ENCODE measurements at regions not wholly inside any gene's neighbourhood (a gene's known extent, or its start where the extent isn't known, plus 50 kb on each side); places are given as distances from the start of the nearest gene placed in this dataset.

- H4K5ac ChIP-seq (ENCODE audit: insufficient read length, low read depth, low read length) = no peak overlapping the region
- no peak overlapping the region for H2AFZ ChIP-seq (ENCODE audit: low read length)
- Mint-ChIP-seq H3K4me3 (no peak overlapping the region), H3K9me3 (peaks cover 0 to 3% of the 10 kb centered on the region in 2 experiments; a peak in 3 of 5 replicates), H3K4me1 (no peaks in the 10 kb centered on the region), H3K36me3 (ENCODE audit: insufficient read depth in 1 of 3, low read depth in 3 of 3) (peaks cover 0 to 5% (median 0%) of the 10 kb centered on the region in 3 experiments; a peak in 2 of 7 replicates), H3K27ac (no peak overlapping the region), H3K27me3 (ENCODE audit: low read depth) (peaks cover 1% of the 10 kb centered on the region; the same call in 1 of the 2 replicates)
- no peak overlapping the region for H3K4me2 ChIP-seq (ENCODE audit: insufficient read depth, insufficient read length, low read length)
- H3K9me3 ChIP-seq (ENCODE audit: control insufficient read depth, low read depth, low read length) = no peaks in the 10 kb centered on the region
- no peak overlapping the region for H2BK20ac ChIP-seq (ENCODE audit: low read depth, low read length, poor library complexity, severe bottlenecking)
- H2BK12ac ChIP-seq (ENCODE audit: insufficient read length, low read depth, low read length) = no peak overlapping the region
- no peak overlapping the region for H2BK120ac ChIP-seq (ENCODE audit: low read depth, low read length, poor library complexity, severe bottlenecking)
- no peak overlapping the region for H3K18ac ChIP-seq (ENCODE audit: insufficient read length, low read depth, low read length)
- H4K8ac ChIP-seq (replicated peaks; ENCODE audit: insufficient read length, low read depth, low read length) = no peak overlapping the region
- no CpG with 5 or more reads among the region's 9 CpGs for WGBS (ENCODE audit: extremely low coverage, insufficient read length, low lambda C conversion rate)
- no peak overlapping the region for H3K27ac ChIP-seq (ENCODE audit: insufficient read length, low read depth, low read length)
- H3K79me2 ChIP-seq (ENCODE audit: insufficient read depth, low read length) = no peaks in the 10 kb centered on the region
- H4K20me1 ChIP-seq (ENCODE audit: control insufficient read depth, insufficient read depth, insufficient read length) = no peaks in the 10 kb centered on the region
- no peaks in the 10 kb centered on the region for H3K27me3 ChIP-seq (ENCODE audit: insufficient read depth, low read length)
- no peak overlapping the region for H3K4ac ChIP-seq (ENCODE audit: low read depth, low read length)
- H3K4me1 ChIP-seq (ENCODE audit: insufficient read depth, low read length) = no peaks in the 10 kb centered on the region
- H2AK5ac ChIP-seq (ENCODE audit: insufficient read length, low read length) = no peak overlapping the region
- no peak overlapping the region for H3K23ac ChIP-seq (ENCODE audit: insufficient read length, low read depth, low read length)
- H3K23me2 ChIP-seq (ENCODE audit: insufficient read length, low read depth, low read length, poor library complexity, severe bottlenecking) = no peaks in the 10 kb centered on the region
- H2BK5ac ChIP-seq (ENCODE audit: insufficient read length, low read length) = no peak overlapping the region
- no peaks in the 10 kb centered on the region for H3K79me1 ChIP-seq (ENCODE audit: insufficient read depth, low read depth, low read length, poor library complexity, severe bottlenecking)
- H2BK15ac ChIP-seq (ENCODE audit: low read depth, low read length) = no peak overlapping the region
- no peak for DNase-seq
- no peak overlapping the region for H3K9ac ChIP-seq (ENCODE audit: extremely low read depth, insufficient read length, low read length)
- H3T11ph ChIP-seq (ENCODE audit: low read length) = no peak overlapping the region
- no peak overlapping the region for H3K14ac ChIP-seq (ENCODE audit: insufficient read depth, low read length)
- no peak overlapping the region for H4K91ac ChIP-seq (ENCODE audit: insufficient read length, low read depth, low read length)
- no peak for TF ChIP-seq CTCF (conservative IDR thresholded peaks at IDR 0.05)
- no peak overlapping the region for H3K56ac ChIP-seq (ENCODE audit: insufficient read length, low read depth, low read length)
These were observed 210.1 kb downstream of the JCAD start for GRCh38 chr10:29849126-29849833.
